ENCODE measurements at regions not wholly inside any gene's neighbourhood (a gene's known extent, or its start where the extent isn't known, plus 50 kb on each side); places are given as distances from the start of the nearest gene placed in this dataset.
"Not testable (repeated sequence)": the region's sequence is repeated elsewhere in the genome, so short reads cannot be mapped to it uniquely, and the experiment has no call there.

DNA sequence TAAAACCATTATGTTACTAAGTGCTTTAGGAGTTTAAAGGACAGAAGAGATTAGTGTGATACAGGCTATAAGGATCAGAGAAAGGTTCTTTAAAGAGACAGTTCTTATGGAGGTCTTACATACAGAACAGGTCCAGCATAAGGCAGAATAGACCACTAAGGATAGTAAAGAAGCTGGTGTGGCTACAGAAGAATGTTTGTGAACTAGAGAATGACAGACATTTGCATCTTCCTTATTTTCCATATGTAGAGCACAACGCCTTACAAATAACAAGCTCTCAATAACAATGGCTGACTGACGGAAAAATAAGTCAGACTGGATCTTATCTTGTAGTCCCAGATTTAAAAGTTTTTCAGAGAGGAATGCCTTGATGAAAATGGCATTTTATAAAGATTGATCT lies 95.6 kb upstream of the NOTCH2NLA start:
- not testable (repeated sequence) for DNase-seq (ENCODE audit: low spot score)

DNA sequence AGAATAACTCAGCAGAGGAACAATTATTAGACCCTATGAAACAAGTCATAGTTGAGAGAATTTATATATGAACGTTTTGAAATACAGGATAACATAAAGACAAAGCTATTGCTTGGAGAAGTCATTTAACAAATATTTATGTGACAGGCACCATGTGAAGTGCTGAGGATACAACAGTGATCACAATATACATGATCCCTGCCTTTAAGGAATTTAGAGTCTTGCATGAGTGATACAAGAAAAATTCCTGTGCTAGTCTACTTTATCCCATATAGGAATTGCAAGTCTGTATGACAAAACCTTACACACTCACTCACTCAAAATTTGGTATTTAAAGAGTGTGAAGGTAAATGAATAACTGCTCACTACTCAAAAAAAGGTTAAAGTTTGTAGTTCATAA lies 94.5 kb upstream of the NOTCH2NLA start:
- not testable (repeated sequence) for DNase-seq (ENCODE audit: low spot score)

DNA sequence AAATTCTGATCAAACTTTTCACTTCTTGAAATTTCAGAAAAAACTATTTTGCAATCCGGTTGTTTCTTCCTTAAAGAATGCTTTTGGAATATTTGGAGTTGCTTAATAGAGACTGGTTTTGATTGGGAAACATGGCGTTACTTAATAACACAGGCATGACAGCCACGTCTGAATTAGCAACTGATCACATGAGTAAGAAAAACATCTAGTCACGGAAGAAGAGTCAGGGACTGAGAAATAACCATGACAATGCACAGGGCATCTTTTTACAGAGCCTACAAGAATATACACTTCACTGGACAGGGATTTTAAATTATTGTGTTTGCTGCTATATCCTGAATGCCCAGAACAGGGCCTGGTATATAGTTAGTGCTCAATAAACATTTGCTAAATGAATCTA lies 94.1 kb upstream of the NOTCH2NLA start:
- not testable (repeated sequence) for DNase-seq (ENCODE audit: low spot score)

DNA sequence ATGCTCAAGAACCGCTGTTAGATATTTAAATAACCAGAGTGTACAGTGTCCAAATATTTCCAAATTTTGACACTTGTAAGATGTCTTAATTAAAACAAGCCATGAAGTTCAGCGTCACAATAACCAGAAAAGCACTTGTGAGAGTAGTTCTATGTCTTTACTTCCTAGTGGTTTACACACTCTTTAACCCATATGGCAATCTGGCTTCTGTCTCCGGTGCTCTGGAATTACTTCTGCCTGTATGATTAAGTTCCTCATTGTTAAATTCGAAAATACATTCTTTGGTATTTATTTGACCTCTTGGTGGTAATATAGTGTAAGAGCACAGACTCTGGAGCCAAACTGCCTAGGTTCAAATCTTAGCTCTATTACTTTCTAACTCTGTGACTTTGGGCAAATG lies 89.9 kb upstream of the NOTCH2NLA start:
- not testable (repeated sequence) for DNase-seq (ENCODE audit: low spot score)

DNA sequence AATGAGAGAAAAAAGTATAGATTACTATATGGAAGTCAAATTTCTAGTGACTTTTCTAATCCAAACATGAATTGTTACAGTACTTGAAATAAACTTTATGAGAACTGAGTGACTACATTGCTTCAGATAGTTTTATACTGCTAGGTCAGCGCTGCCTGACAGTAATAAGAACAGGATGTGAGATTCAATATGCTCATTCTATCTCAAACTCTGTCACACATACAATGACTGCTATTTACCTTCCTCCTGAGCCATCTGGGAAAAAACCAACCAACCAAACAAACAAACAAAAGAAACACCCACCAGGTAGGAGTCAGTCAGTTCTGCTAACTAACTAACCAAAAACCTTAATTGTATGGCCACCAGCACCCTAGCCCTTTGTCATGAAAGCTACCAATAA lies 89.0 kb upstream of the NOTCH2NLA start:
- DNase-seq (ENCODE audit: low spot score): not testable (repeated sequence)

DNA sequence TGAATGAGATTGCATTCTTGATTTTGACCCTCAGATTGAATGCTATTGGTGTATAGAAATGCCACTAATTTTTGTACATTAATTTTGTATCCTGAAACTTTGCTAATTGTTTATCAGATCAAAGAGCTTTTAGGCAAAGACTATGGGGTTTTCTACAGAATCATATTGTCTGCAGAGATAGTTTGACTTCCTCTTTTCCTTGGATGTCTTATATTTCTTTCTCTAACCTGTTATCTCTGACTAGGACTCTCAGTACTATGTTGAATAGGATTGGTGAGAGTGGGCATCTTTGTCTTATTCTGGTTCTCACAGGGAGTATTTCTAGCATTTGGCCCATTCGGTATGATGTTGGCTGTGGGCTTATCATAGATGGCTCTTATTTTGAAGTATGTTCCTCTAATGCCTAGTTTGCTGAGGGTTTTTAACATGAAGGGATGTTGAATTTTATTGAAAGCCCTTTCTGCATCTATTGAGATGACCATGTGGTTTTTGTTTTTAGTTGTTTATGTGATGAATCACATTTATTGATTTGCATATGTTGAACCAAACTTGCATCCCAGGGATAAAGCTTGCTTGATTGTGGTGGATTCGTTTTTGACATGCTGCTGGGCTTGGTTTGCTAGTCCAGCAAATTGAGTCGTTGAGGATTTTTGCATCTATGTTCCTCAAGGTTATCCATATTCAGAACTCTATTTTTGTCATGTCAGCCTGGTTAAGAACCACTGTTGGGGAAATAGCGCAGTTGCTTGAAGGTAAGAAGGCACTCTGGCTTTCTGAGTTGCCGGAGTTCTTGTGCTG lies 85.8 kb upstream of the NOTCH2NLA start:
- not testable (repeated sequence) for DNase-seq (ENCODE audit: low spot score)

DNA sequence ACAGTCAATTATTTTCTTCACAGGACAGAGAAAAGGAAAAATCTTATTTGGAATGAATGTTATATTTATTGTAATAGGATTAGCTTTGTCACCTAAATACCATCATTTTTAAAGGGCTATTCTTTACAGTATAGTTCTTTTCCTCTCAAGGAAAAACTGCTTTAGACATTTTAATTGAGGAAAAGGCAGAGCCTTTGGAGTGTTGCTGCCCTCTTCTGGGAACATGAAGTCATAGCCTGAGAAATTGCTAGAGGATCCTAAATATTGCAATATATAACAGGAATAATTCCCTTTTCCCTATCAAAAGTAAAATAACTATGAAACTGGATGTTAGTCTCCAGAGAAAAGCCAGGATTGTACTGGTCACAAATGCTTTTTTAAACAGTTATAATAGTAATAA lies 81.8 kb upstream of the NOTCH2NLA start:
- not testable (repeated sequence) for DNase-seq (ENCODE audit: low spot score)

DNA sequence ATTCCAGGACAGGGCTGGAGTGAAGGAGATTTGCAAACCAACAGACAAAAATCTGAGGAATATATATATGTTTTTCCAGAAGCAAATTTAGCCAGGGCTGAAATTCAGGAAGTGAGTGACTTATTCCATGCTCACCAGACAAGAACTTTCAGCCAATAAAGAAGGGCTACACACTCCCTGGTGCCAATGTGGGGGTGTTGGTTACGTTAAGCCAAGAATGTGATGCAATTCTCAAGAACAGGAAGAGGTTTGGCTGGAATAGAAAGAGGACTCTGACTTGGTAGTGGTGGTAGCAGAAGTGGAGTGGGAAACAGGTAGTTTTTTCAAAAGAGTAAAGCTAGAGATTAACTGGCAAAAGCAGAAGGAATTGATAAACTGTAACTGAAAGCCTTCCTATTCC lies 80.6 kb upstream of the NOTCH2NLA start:
- not testable (repeated sequence) for DNase-seq (ENCODE audit: low spot score)

DNA sequence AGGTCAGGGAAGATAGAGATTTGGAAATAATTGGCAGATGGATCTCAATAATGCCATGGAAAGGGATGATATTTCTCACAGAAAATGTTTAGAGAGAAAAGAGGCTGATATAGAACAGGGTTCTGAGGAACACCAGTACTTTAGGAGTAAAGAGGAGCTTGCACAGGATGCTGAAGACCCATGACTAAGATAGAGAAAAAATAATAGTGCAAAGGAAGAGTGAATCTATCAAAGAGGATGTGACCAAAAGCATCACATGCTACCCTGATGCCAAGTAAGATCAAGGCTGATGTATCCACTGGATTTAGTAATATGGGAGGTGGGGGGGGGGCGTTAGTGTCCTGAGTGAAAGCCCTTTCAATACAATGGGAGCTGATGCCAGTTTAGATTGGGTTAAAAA lies 80.1 kb upstream of the NOTCH2NLA start:
- DNase-seq (ENCODE audit: low spot score): not testable (repeated sequence)

DNA sequence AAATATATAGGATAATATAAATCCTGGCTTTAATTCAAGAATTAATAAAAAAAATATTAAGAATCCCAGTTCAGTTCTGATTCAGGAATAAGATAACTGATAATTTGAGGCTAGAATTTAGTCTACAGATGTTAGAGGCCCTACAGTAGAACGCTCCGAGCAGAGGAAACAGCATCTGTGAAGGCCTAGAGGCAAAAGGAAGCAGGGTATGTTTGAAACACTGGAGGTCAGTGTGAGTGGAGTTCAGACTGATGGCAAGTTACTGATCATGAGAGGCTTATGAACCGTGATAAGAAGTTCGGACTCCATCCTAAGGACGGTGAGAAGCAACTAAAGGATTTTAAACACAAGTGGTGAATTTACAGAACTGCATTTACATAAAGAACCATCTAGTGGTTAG lies 79.3 kb upstream of the NOTCH2NLA start:
- DNase-seq (ENCODE audit: low spot score): not testable (repeated sequence)

DNA sequence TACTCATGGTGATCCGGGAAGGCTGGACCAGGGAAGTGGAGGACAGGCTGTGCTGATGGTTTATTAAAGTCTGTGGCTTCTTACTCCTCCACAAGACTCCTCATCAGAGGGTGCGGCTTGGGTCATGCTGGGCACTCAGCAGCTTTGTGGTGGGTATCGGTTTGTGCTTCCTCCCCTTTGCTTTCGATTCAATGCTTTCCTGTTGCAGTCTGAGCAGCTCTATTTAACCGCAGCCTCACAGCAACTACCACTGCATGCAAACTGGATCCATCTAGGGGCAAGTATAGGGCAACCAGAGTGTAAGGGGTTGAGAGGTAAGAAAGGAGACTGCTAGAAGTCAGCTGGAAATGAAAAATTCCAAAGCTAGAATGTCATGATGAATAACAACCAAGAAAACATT lies 78.8 kb upstream of the NOTCH2NLA start:
- DNase-seq (ENCODE audit: low spot score): not testable (repeated sequence)

DNA sequence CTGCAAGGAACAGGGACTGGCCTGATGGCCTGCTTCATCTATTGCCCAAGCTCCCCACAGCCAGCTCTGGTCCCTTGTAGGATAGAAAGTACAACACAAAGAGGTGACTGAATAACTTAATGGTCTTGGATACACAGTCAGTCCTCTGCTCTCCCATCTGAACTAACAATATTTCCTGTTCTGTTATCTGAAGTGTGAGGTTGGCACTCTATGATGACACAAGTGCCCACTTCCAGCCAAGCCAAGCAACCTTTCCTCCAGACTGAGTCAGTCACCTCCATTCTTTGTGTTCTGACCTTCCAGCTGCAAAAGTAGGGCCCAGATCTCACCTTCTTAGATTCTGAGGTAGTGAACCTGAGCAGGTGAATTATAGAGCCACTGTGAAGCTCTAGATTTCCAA lies 77.8 kb upstream of the NOTCH2NLA start:
- not testable (repeated sequence) for DNase-seq (ENCODE audit: low spot score)

DNA sequence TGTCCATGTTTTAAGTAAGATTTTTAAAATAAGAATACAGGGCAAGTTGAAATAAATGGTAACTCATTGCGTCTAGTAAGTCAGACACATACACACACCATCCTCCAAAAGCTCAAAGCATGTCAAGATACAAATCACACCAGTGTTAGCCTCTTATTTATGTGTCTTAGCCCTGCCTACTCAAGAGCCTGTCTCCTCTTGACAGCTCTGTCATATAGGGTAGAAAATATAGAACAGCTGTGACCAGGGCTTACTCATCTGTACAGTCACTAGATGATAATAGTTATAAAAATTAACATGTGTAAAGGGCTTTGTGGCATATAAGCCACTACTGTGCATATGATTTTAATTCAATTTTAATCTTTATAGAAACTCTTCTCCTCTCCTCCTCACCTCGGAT lies 76.6 kb upstream of the NOTCH2NLA start:
- not testable (repeated sequence) for DNase-seq (ENCODE audit: low spot score)

DNA sequence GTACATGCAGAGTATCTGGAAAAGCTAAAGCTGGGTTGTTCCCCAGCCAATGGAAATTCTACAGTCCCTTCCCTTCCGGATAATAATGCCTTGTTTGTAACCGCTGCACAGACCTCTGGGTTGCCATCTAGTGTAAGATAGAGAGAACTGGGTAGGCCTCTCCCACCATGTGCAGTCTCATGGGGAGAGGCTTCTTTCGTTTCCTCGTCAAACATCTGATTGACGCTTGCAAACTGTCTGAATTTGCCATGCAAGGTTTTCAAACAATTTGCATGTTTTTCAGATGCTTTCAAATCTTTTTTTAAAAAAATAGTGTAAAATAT lies 69.7 kb upstream of the NOTCH2NLA start:
- not testable (repeated sequence) for DNase-seq (ENCODE audit: low spot score)

DNA sequence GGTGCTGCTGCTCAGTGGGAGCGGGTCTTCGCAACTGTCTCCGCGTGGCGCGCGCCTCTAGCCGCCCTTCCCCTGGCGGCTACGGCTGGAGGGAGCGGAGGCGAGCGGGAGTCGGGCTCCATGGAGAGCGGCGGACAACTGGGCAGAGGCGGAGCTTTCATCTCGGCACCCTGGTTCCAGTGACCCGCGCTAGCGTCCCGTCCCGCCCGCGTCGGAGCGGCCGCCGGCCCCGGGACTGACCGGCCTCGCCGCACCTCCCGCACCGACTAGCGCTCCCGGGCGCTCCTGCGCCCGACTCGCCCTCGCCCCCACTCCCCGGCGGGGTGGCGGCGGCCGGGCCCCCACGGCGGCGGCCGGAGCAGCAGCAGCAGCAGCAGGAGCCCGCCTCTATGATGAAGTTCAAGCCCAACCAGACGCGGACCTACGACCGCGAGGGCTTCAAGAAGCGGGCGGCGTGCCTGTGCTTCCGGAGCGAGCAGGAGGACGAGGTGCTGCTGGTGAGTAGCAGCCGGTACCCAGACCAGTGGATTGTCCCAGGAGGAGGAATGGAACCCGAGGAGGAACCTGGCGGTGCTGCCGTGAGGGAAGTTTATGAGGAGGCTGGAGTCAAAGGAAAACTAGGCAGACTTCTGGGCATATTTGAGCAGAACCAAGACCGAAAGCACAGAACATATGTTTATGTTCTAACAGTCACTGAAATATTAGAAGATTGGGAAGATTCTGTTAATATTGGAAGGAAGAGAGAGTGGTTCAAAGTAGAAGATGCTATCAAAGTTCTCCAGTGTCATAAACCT lies 69.2 kb upstream of the NOTCH2NLA start:
- not testable (repeated sequence) for DNase-seq (ENCODE audit: low spot score)

DNA sequence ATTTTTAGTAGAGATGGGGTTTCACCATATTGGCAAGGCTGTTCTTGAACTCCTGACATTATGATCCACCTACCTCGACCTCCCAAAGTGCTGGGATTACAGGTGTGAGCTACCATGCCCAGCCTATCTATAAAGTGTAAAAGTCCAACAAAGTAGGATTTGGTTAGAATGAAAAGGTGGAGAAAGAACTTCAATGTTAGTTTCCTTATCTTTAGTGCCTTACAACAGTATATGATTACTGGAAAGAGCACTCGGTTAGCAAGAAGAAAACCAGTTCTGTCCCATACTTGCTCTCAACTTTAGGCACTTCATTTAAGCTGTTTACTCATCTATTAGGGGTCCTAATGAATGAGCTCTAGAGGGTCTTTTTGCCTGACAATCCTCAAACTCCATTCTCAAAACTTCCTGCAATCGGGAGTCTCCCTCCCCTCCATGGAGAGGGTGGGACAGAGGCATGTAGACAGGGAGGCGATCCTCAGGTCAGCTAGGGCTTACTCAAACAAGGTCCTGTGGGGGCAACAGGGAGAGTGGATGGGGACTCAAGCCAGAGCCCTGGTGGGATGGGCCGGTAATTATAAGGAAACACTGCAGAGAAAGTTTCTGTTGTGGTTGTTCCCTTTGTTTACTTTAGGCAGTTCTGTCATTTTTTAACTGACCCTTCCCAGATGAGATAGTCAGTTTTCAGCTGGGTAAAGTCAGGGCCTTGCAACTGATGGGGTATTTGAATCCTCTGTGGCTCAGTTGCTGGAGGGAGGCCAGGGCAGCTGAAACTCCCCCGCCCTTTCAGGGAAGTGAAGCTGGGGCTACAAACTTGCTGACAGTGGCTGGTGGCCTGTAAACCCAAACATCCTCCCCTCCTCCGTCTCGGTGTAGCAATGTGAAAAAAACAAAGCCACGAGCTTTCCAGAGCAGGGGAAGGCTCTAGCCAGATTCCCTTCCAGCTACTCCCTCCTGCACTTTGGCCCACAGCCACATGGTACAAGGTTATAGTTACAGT lies 64.4 kb upstream of the NOTCH2NLA start:
- DNase-seq (ENCODE audit: low spot score): not testable (repeated sequence)

DNA sequence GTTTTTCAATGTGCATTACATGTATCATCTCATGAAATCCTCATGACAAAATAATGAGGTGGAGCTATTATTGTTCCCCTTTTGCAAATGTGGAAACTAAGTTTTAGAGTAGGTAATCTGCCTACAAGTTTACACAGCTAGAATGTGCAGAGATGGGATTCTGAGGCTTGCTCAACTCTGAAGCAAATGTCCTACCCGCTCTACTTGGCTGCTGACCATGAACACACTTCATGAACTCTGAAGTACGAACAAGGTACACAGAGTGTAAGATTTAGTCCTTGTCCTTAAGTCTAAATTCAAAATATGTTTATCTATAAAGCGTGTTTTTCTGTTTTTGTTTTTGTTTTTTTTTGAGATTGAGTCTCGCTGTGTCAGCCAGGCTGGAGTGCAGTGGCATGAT lies 63.6 kb upstream of the NOTCH2NLA start:
- not testable (repeated sequence) for DNase-seq (ENCODE audit: low spot score)

DNA sequence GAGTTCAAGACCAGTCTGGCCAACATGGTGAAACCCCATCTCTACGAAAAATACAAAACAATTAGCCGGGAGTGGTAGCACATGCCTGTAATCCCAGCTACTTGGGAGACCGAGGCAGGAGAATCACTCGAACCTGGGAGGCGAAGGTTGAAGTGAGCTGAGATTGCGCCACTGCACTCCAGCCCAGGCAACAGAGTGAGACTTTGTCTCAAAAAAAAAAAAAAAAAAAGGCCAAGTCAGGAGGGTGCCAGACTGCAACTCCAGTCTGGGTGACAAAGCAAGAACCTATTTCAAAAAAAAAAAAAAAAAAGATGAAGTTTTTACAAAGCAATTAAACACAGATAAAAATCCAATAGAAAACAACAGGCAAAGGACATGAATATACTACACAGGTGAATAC lies 59.1 kb upstream of the NOTCH2NLA start:
- DNase-seq (ENCODE audit: low spot score): not testable (repeated sequence)

DNA sequence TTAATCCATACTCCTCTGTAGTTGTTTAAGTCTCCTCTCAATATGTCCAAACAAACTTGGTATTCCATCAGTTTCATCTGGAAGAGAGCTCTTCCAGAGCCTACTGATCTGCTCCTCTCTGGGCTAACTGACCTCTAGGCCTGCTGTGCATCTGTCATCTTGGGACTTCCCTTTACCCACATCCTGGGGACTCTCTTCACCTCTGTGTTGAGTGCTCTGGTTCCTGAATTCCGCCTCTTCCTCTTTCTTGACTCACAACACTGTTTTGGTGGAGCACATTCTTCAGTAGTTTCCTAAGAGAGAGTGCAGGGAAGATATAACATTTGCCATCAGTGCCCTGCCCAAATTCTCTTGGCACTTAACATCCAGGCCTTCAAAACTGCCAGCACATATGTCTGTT lies 55.9 kb upstream of the NOTCH2NLA start:
- not testable (repeated sequence) for DNase-seq (ENCODE audit: low spot score)

DNA sequence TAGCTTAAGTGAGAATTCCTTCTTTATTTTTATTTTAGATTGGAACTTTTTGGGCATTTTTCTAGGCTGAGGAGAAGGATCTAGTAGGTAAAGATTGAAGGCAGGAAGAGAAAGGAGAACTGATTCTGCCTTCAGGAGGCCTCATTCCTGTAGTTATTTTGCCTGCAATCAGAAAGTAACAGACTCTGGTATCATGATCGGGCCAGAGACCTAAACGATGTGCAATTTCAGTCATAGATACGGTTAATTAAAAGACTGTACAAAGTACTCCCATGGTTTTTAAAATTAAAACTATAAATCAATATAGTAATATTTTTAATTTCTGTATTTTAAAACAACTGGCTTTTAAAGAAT lies 54.7 kb upstream of the NOTCH2NLA start:
- not testable (repeated sequence) for DNase-seq (ENCODE audit: low spot score)

DNA sequence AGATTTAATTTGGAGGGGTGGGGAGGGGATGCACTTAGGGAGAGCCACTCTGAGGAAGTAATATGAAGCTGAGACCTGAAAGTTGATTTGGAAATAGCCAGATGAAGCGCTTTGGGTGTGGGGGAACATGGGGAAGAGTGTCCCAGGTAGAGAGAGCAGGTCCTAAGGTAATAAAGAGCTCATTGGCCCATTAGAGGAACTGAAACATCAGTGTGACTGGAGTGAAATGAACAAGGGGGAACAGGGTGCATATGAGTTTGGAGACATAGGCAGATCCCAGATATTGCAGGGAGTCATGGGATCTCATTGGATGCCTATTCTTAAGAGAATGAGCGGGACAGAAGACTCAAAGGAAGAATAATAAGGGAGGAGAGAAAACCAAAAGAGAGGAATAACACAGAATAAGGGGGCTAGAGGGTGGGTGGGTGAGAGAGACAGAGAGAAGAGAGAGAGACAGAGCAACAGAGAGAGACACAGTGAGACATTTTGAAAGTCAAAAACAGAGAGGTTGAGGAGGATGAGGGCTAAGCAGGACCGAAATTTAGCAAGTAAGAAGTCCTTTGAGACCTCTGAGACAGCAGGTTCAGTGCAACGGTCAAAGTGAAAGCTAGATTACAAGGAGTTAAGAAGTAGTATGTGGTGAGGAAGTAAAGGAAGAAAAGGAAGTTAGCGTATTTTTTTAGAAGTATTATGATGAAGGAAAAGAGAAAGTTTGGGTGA lies 54.1 kb upstream of the NOTCH2NLA start:
- not testable (repeated sequence) for DNase-seq (ENCODE audit: low spot score)

All from globus pallidus (tissue), 1 donor.